GM19351 (cell line): ENCODE measurements at regions not wholly inside any gene's neighbourhood (a gene's known extent, or its start where the extent isn't known, plus 50 kb on each side); places are given as distances from the start of the nearest gene placed in this dataset.
"Not testable (repeated sequence)": the region's sequence is repeated elsewhere in the genome, so short reads cannot be mapped to it uniquely, and the experiment has no call there.

Experiments
- ATAC-seq: cut with Tn5 transposase; IDR thresholded peaks from one replicate; pipeline ENCODE4 v1.9.1; 2021; ENCODE audit warnings: mild to moderate bottlenecking, moderate library complexity; ENCODE audit not compliant: unreplicated experiment

- ATAC-seq, result not testable (repeated sequence)
Observed at GRCh38 chr7:29696402-29696801, 109.9 kb upstream of the WIPF3 start.

GRCh38 chr7:29699723-29700122 is 106.6 kb upstream of the WIPF3 start:
- not testable (repeated sequence) for ATAC-seq

GRCh38 chr7:29701540-29701939 is 104.8 kb upstream of the WIPF3 start:
- ATAC-seq, result not testable (repeated sequence)

- not testable (repeated sequence) for ATAC-seq
Observed at GRCh38 chr7:29703830-29704229, 102.5 kb upstream of the WIPF3 start.

GRCh38 chr7:29709002-29709401 is 97.3 kb upstream of the WIPF3 start:
- not testable (repeated sequence) for ATAC-seq

- not testable (repeated sequence) for ATAC-seq
Observed at GRCh38 chr7:29723127-29723526, 83.2 kb upstream of the WIPF3 start.

GRCh38 chr7:29723599-29723998 is 82.7 kb upstream of the WIPF3 start:
- ATAC-seq, result no peak

- not testable (repeated sequence) for ATAC-seq
Observed at GRCh38 chr7:29729534-29730165, 76.7 kb upstream of the WIPF3 start.

GRCh38 chr7:29734246-29734731 is 72.0 kb upstream of the WIPF3 start:
- ATAC-seq, result no peak

- ATAC-seq, result not testable (repeated sequence)
Observed at GRCh38 chr7:29747645-29748245, 58.6 kb upstream of the WIPF3 start.

- ATAC-seq, result peak; percentile 43
Observed at GRCh38 chr7:29748286-29749099, 57.8 kb upstream of the WIPF3 start.

- ATAC-seq, result no peak
Observed at GRCh38 chr7:29749701-29750321, 56.5 kb upstream of the WIPF3 start.

GRCh38 chr7:29750373-29750940 is 55.9 kb upstream of the WIPF3 start:
- not testable (repeated sequence) for ATAC-seq

- ATAC-seq, result not testable (repeated sequence)
Observed at GRCh38 chr7:29751012-29751411, 55.3 kb upstream of the WIPF3 start.

- ATAC-seq, result no peak
Observed at GRCh38 chr7:29754874-29755490, 51.3 kb upstream of the WIPF3 start.
